ENCODE measurements at regions not wholly inside any gene's neighbourhood (a gene's known extent, or its start where the extent isn't known, plus 50 kb on each side); places are given as distances from the start of the nearest gene placed in this dataset.

GRCh38 chr14:28098856-28099255 is 667.7 kb upstream of the FOXG1 start:
- ATAC-seq (no peak), DNase-seq (no peak)
- intact Hi-C loops (cut with micrococcal nuclease): no loop called here

GRCh38 chr14:28102001-28102400 is 664.6 kb upstream of the FOXG1 start:
- no peak for ATAC-seq
- no peak for DNase-seq
- intact Hi-C loops (cut with micrococcal nuclease): no loop called here

GRCh38 chr14:28102814-28103213 is 663.8 kb upstream of the FOXG1 start:
- intact Hi-C loops (cut with micrococcal nuclease): no loop called here
- DNase-seq: no peak

GRCh38 chr14:28113311-28113710 is 653.3 kb upstream of the FOXG1 start:
- DNase-seq (no peak), ATAC-seq (no peak)
- intact Hi-C loops (cut with micrococcal nuclease): no loop called here

More at GRCh38 chr14:28102814-28103213, 663.8 kb upstream of the FOXG1 start:
- no peak for ATAC-seq

- DNase-seq: no peak
- intact Hi-C loops (cut with micrococcal nuclease): no loop called here
- no peak for ATAC-seq
Measured at GRCh38 chr14:28116716-28117115, 649.9 kb upstream of the FOXG1 start.

GRCh38 chr14:28119849-28120248 is 646.7 kb upstream of the FOXG1 start:
- ATAC-seq (no peak), DNase-seq (no peak)
- intact Hi-C loops (cut with micrococcal nuclease): no loop called here

GRCh38 chr14:28120391-28120790 is 646.2 kb upstream of the FOXG1 start:
- DNase-seq (no peak), ATAC-seq (no peak)
- intact Hi-C loops (cut with micrococcal nuclease): no loop called here

GRCh38 chr14:28121512-28122297 is 644.9 kb upstream of the FOXG1 start:
- intact Hi-C loops (cut with micrococcal nuclease): no loop called here
- ATAC-seq (no peak), DNase-seq (no peak)

- DNase-seq (no peak), ATAC-seq (no peak)
- intact Hi-C loops (cut with micrococcal nuclease): no loop called here
Measured at GRCh38 chr14:28130610-28131284, 635.8 kb upstream of the FOXG1 start.

GRCh38 chr14:28138341-28138740 is 628.2 kb upstream of the FOXG1 start:
- intact Hi-C loops (cut with micrococcal nuclease): no loop called here
- DNase-seq (no peak), ATAC-seq (no peak)

- intact Hi-C loops (cut with micrococcal nuclease): no loop called here
- DNase-seq (no peak), ATAC-seq (no peak)
Measured at GRCh38 chr14:28141662-28142061, 624.9 kb upstream of the FOXG1 start.

- ATAC-seq: no peak
Measured at GRCh38 chr14:28142400-28143015, 624.1 kb upstream of the FOXG1 start.

GRCh38 chr14:28143316-28143715 is 623.3 kb upstream of the FOXG1 start:
- ATAC-seq: no peak
- DNase-seq: no peak
- intact Hi-C loops (cut with micrococcal nuclease): no loop called here

More at GRCh38 chr14:28142400-28143015, 624.1 kb upstream of the FOXG1 start:
- no peak for DNase-seq
- intact Hi-C loops (cut with micrococcal nuclease): no loop called here

GRCh38 chr14:28151926-28152325 is 614.7 kb upstream of the FOXG1 start:
- DNase-seq (no peak), ATAC-seq (no peak)
- intact Hi-C loops (cut with micrococcal nuclease): no loop called here

GRCh38 chr14:28152453-28153044 is 614.0 kb upstream of the FOXG1 start:
- DNase-seq: no peak
- ATAC-seq: no peak
- intact Hi-C loops (cut with micrococcal nuclease): no loop called here

- intact Hi-C loops (cut with micrococcal nuclease): no loop called here
- ATAC-seq (no peak), DNase-seq (peak; percentile 20)
Measured at GRCh38 chr14:28157289-28157869, 609.2 kb upstream of the FOXG1 start.

- ATAC-seq (no peak), DNase-seq (peak; percentile 18)
- intact Hi-C loops (cut with micrococcal nuclease): no loop called here
Measured at GRCh38 chr14:28157887-28158791, 608.4 kb upstream of the FOXG1 start.

GRCh38 chr14:28161040-28161439 is 605.5 kb upstream of the FOXG1 start:
- DNase-seq (no peak), ATAC-seq (no peak)
- intact Hi-C loops (cut with micrococcal nuclease): no loop called here

GRCh38 chr14:28163233-28163632 is 603.4 kb upstream of the FOXG1 start:
- DNase-seq (no peak), ATAC-seq (no peak)
- intact Hi-C loops (cut with micrococcal nuclease): no loop called here
